22Rv1 (cell line): ENCODE measurements at regions not wholly inside any gene's neighbourhood (a gene's known extent, or its start where the extent isn't known, plus 50 kb on each side); places are given as distances from the start of the nearest gene placed in this dataset.

Experiments used
- H3K27ac ChIP-seq: fragments of 450-650 bp; 2 replicates; pipeline ENCODE4 v1.5.1; 2017
- CTCF ChIP-seq: fragments of 450-650 bp; IDR thresholded peaks from 2 replicates; pipeline ENCODE4 v1.5.1; 2017; ENCODE audit warnings: mild to moderate bottlenecking
- ZFX ChIP-seq: fragments of 450-650 bp; IDR thresholded peaks from 2 replicates; pipeline ENCODE4 v1.6.1; 2017; ENCODE audit warnings: antibody characterized with exemption, borderline replicate concordance

GRCh38 chr7:25881317-25882037, 270.5 kb upstream of the NFE2L3 start:
- TF ChIP-seq CTCF: no peak
- TF ChIP-seq ZFX: no peak
- no peak overlapping the region for H3K27ac ChIP-seq

GRCh38 chr7:25882151-25882773, 269.7 kb upstream of the NFE2L3 start:
- TF ChIP-seq CTCF (no peak), ZFX (no peak)
- H3K27ac ChIP-seq: no peak overlapping the region

GRCh38 chr7:25884265-25884828, 267.7 kb upstream of the NFE2L3 start:
- no peak overlapping the region for H3K27ac ChIP-seq
- TF ChIP-seq ZFX: no peak
- no peak for TF ChIP-seq CTCF

- no peak overlapping the region for H3K27ac ChIP-seq
- no peak for TF ChIP-seq ZFX
- no peak for TF ChIP-seq CTCF
Observed at GRCh38 chr7:25885057-25885576, 266.9 kb upstream of the NFE2L3 start.

- H3K27ac ChIP-seq: no peak overlapping the region
- TF ChIP-seq ZFX: no peak
- TF ChIP-seq CTCF: no peak
Observed at GRCh38 chr7:25886387-25887240, 265.4 kb upstream of the NFE2L3 start.

- H3K27ac ChIP-seq: no peak overlapping the region
Observed at GRCh38 chr7:25887266-25887665, 264.7 kb upstream of the NFE2L3 start.

More at GRCh38 chr7:25887266-25887665, 264.7 kb upstream of the NFE2L3 start:
- TF ChIP-seq CTCF: no peak
- no peak for TF ChIP-seq ZFX
